SW480 (cell line): ENCODE measurements at regions not wholly inside any gene's neighbourhood (a gene's known extent, or its start where the extent isn't known, plus 50 kb on each side); places are given as distances from the start of the nearest gene placed in this dataset.

Source experiments
- DNase-seq: peaks from one replicate; pipeline ENCODE4 v3.0.0-alpha.2; 2016; ENCODE audit warnings: low spot score

DNA sequence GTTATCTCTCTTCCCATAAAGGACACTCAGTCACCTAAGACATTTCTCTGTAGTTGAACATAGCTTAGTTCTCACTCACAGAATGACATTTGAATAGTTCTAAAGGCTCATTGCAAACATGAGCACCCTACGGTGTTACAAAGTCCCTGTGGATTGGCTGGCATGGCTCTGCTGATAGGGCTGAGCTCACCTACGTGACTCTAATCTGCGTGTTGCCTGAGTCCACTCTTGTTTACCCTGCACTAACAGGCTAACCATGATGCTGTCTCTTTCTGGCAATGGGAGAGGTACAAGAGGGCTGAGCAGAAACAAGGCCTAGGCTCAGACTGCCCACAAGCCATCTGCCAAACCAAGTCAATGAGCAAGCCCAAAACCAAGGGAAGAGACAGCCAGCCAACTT lies 103.6 kb downstream of the PALM2AKAP2 start:
- no peak for DNase-seq

DNA sequence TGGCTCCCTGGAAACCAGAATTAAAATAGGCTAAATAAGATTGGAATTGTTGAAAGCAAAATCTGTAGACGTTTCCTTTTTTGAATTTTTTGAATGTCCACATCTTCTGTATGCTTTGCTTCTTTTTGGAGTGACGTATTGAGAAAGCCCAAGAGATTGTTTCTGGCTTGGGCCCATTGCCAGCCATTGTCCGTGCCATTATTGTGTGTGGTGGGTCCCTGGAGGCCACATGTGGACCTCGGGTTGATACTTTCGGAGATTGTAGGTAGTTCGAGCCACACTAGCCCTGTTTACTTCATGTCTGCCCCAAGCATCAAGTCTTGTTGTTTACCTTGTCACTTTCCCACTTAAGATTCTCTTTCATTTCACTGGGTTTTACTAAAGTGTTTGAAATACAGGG lies 106.0 kb downstream of the PALM2AKAP2 start:
- no peak for DNase-seq

DNA sequence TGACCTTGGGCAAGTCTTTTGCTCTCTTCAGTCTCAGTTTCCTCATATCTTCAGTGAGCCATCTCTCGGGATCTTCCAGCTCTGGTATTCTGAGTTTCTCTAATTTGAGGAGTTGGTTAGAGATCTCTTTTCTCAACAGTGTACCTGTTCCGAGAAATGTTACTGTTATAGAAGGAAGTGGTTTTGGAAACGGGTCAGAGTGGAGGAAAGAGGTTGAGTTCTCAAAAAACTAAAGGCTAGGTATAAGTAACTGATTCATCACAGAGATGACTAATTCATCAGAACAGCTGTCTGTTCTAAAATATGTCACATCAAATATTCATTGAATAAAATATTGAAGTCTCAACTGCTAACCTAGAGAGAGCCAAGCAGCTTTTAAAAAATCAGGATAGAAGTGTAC lies 106.6 kb downstream of the PALM2AKAP2 start:
- DNase-seq = no peak

DNA sequence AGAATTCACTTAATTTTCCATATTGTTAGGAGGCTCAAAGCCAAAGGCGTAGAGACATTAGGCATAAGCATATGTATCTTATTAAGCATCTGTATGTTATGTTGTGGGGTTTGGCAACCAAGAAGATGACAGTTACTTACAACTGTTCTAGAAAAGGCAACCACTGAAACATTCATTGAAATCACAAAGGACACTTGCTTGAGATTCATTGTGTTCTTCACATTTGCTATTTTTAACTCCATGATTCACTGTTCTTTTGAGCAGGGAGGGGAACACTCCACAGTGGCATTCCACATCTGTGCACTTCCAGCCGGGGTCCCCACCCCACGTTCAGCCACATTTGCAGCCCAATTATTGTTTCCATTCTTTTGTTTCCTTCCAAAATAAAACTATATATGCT lies 107.1 kb downstream of the PALM2AKAP2 start:
- no peak for DNase-seq

DNA sequence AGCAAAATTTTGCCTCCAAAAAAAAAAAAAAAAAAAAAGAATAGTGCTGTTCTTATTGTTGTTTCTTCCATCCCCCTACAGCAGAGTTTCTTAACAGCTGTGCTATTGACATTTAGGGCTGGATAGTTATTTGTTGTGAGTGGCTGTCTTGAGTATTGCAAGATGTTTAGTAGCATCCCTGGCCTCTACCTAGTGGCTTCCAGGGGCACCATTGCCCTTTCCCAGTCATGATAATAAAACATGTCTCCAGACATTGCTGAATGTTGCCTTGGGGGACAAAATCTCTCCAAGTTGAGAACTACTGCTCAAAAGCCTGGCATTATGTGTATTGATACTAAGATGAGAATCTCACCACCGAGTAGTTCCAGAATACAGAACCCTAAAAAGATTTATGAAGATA lies 108.7 kb downstream of the PALM2AKAP2 start:
- DNase-seq = no peak

DNA sequence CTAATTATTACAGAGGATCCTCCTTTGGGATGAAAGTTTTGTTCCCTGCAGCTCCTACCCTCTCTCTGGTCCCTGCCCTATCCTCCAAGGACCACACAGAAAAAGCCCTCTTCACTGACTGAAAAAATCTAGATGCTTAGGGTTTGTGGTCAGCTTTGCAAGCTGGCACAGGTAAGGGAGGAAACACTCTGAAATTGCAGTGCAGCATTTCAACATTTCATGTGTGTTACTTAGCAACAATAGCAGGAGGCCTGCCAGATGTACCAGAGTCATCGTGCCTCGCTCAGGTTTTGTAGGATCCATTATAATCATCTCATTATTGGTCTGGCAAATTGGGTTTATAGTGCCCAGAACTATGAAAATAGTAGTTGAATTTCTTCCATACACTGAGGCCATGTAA lies 109.5 kb downstream of the PALM2AKAP2 start:
- no peak for DNase-seq

DNA sequence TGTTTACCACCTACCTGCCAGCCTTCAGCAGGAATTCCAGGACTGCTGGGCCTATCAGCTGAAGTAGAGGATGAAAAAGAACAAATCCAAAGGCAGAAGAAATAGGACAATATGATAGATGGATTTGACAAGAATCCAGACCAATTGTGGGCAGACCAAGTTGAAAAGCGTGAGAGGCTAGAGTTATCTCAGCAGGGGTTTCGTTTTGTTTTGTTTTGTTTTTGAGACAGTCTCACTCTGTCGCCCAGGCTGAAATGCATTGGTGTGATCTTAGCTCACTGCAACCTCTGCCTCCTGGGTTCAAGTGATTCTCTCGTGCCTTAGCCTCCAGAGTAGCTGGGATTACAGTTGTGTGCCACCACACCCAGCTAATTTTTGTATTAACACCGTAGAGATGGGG lies 113.2 kb downstream of the PALM2AKAP2 start:
- DNase-seq = no peak

DNA sequence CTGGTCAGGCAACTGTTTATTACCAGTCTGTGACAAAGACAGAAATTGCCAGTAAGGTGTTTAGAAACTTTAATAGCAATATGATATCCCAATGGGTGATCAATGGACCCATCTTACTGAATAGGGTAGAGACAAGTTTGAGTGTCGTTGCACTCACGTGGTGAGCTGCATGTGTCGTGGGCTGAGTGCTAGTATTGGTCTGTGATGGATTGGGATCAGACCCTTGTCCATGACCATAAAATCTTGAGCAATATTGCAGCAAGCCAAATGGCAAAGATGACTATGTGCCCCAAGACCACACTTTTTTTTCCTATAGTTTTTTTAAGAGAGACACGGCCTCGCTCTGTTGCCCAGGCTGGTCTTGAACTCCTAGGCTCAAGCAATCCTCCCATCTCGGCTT lies 114.5 kb downstream of the PALM2AKAP2 start:
- DNase-seq = no peak

DNA sequence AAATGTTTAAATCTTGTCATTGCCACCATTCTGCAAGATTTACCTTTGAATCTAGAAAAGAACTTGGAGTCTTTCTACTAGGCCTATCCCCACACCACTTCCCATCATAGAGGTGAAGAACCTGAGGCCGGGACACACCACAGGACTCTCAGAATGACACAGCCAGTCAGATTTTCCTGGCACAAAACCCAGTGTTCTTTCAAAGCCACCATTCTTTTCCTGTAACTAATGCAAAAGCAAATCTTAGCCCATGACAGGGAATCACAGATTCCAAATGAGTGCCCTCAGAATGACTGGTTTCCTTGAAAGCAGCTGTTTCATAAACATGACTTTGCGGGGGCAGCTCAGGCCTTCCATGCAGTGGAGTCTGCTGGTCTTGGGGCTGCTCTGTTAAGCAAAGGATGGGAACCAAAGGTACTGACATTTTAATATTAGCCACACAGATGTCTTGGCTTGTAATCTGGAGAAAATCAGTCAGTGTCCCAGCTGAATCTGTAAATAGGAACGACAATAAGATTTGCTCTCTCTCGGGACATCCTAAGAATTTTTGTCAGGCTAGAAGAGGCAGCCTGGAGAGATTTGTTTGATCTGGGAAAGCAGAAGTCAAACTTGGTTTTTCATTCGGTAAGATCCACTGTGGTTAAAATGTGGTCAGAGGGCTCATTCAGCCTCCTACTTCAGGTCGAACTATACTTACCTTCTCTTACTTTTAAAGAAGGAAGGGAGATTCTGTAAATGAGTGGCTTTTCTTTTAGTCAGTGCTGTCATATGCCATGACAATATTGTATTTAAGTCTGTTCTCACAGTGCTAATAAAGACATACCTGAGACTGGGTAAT lies 115.1 kb downstream of the PALM2AKAP2 start:
- no peak for DNase-seq

DNA sequence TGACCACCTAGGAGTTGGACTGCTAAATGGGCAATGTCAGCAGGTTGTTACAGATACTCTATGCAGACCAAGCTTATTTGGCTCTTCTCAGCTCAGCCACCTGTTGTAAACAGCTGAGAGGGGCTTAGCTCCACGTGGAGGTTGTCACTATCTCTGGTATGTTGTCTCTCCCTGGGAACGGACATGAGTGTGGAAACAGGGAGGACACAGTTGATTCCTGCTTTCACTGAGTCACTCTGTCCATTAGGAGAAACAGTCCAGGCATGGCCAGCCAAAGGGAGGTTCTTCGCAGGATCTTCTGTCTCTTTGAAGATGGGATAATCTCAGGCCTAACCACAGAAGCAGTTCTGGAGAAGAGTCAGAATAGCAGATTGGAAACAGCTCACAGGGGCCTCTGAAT lies 121.2 kb downstream of the PALM2AKAP2 start:
- no peak for DNase-seq

DNA sequence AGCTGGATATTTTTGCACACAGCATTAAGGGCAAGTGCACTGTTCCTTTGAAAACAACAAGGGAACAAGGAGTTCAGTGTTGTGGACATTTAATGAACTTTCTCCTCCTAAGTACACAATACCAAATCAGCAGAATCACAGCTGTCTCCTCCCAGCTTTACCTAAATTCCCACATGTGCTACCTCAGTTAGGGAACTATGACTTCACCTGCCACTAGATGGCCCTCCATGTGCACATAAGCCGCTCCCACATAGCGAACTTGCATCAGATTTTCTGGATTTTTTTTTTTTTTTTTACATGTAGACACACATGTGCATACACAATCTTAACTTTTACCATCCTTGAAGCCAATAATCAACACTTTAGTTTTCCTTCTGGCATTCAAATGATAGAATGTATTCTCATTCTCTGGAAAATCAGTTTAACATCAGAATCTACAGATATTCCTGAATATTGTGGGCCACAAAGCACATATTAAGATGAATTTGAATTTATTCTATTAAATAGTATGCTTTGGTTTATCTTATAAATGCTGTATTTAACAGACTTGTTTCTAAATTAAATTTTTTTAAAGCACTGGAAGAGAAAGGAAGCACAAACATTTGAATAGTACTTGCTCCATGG lies 123.6 kb downstream of the PALM2AKAP2 start:
- peak; percentile 82 for DNase-seq

DNA sequence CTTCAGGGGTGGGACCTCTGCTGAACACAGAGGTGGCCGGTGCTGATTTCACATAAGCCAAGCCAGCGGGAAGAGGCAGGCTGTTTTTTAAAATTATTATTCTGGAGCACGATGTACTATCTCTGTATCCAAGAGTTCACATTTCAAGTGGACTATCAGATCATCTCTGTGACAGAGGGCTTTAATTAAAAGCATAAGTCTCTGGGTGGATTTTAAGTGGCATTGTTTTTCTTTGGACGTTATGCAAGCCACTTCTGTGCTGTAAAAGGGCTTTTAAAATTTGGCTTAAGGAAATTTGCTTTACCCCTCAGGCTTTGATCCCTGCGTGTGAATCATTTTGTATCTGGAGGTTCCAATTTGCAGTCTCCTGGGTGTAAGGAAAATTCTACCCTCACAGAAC lies 124.7 kb downstream of the PALM2AKAP2 start:
- no peak for DNase-seq

DNA sequence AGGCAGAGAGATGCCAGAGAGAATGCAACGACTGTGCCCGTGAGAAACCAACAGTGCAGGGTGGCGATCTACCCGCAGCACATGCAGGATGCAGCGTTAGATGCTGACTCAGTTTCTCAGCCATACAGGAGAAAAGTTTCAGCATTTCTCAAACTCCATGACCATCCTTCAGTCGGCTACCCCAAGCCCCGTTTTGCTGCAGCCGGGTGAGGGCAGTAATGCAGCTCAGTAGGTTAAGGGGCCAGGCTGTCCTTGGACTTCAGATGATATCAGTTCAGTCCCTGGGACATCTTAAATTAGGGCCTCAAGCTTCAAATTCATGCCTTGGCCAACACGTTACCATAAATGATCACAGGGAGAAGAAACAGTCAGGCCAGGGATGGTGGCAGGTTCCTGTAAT lies 125.5 kb downstream of the PALM2AKAP2 start:
- DNase-seq = no peak

DNA sequence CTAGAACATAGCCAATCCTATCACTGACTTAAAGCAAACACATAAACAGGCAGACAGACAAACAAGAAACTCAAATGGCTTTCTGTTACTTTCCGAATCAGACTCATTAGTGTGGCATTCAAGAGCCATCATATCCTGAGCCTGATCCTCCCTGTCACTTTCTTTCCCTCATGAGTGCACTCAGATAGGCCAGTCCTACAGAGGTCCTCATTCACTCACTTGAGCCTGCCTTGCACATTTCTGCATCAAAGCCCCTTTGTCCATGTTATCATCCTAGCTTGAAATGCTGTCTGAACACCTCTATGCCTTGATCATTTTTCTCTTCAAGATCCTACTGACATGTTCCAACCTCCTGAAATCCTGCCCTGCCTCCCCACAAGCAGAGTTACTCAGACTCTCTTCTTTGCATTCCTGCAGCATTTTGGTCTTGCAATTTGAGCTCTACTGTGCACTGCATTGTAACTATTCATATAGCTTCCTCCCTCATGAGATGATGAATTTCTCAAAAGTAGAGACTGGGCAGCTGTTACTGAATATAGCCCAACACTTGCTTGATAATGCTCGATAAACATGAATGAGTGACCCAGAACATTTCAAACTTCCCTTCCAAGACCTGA lies 126.9 kb downstream of the PALM2AKAP2 start:
- DNase-seq = no peak

DNA sequence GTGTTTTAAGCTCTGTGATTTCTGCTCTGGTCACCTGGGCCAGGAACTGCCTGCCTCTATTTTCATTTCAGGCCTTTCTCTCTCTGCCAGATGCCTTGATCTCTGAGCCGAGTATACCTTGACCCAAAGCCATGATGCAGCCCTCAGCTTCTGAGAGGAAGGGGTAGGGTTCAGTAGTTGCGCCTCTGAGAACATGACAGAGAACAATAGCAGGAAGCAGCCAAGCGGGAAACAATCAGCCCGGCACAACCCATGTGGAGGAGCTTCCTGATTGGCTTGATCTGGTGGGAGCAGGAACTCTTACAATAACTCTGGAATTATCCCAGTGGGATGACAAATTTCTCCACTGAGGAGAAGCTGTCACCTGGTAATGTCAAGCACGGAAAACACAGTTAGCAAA lies 127.4 kb downstream of the PALM2AKAP2 start:
- no peak for DNase-seq

DNA sequence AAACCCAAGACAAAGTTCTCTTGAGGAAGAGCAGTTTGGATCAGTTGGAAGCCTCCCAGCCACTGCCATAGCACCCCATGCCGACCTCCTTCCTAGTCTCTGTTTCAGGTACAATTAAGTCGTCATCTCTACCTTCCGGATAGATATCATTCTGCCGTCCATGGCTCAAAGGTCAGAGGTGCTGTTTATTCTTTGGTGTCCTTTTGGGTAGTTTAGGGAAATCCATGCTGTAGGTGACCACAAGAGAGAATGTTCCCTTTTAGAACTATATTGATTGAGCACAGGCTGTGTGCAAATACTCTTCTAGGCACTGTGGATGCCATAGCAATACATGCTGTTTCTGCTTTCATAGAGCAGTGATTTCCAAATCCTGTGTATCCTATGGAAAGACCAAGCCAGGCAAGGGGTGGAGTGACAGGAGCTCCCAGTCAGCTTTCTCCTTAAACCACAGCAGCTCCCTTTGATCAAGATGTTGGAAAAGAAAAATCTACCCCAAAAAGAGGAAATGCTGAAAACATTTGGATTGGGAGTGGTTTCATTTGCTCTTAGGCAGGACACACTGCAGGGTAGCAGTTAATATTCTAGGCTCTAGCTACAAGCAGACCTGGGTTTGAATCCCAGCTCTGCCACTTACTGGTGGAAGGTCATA lies 127.9 kb downstream of the PALM2AKAP2 start:
- DNase-seq = no peak

DNA sequence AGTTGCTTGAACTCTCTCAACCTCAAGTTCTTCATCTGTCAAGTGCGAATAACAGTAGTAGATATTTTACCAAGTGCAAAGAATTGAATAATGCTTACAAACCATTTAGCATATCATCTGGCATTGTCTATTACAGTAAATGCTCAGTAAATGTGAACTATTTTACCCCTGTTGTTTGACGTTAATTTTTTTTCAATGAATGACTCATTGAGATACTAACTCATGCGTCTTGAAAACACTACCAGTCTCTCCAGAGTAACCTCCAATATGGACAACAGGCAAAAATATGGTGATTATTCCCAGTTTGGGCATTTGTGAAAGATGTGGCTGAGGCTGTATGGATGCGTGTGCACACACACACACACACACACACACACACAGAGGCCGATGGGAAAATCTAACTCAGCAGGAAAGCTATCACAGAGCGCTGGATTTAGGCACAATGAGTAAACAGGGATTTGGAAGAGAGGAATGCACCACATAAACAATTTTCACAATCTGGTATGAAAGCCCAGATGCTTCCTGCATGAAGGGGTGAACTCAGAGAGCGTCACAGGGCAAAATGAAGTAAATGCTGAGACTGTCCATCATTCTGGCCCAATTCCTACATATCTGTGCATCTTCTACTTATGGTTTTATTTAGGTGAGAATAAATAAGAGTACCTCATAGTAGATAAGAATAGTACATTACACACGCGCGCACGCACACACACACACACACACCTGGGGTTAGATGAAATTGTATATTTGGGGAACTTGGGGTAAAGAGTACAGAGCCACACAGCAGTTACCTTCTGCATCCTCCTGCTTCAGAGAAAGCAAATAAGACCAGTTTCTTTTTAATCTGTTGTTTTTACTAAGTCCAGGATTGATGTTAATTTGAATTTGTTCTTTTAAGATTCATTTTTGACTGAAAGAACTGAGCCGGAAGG lies 128.7 kb downstream of the PALM2AKAP2 start:
- no peak for DNase-seq

DNA sequence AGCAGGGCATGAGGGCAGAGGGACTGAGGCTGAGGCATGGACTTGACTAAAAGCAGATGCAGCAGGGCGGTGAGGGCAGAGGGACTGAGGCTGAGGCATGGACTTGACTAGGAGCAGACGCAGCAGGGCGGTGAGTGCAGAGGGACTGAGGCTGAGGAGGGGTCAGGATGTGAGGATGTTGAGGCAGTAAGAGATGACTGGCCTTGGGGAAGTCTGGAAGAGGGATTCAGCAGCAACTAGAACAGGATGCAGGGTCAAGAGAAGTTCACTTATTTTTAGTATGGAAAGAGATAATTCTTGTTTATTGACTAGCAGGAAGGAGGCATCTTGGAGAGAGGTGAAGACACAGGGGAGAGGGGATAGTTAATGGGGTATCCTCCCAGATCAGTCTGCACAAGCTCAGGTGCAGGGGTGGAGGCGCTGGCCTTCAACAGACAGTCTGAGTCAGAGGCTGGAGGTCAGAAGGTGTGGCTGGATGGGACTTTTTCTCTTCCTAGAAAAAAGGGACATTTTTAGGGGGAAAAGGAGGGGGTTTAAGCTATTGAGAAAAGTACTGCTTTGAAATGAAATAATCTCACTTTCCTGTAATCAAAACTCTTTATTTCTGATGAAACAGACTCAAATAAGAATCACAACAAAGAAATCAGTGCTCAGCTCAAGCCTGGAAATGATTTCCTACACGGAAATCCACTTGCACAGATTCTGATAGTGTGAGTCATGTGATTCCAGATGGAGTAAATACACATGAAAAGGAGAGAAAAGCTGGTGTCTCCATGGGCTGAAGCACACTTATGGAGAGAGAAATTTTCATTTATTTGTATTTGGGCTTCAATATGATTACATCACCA lies 130.9 kb downstream of the PALM2AKAP2 start:
- DNase-seq = peak; percentile 30

DNA sequence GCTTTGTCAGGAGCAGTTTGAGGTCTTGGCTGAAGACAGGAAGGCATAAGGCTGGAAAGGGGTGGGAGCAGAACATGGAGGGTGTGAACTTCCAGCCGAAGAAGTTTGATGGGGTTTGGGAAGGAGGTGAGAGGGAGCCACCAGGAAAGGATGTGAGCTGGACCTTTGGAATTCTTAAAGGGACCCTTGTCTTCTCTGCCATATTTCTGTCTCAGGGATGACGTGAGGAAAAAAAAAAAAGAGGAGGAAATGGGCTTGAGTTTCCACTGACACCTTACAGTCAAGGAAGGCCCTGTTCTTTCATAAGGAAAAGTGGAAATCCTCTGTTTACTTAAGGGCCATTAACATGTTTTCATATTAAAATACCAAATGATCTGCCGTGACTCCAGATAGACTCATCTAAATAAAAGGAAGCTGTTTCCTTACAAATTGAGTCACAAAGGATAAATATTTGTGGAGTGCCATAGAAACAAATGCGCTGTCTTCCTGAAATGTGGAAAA lies 132.1 kb downstream of the PALM2AKAP2 start:
- DNase-seq = no peak

DNA sequence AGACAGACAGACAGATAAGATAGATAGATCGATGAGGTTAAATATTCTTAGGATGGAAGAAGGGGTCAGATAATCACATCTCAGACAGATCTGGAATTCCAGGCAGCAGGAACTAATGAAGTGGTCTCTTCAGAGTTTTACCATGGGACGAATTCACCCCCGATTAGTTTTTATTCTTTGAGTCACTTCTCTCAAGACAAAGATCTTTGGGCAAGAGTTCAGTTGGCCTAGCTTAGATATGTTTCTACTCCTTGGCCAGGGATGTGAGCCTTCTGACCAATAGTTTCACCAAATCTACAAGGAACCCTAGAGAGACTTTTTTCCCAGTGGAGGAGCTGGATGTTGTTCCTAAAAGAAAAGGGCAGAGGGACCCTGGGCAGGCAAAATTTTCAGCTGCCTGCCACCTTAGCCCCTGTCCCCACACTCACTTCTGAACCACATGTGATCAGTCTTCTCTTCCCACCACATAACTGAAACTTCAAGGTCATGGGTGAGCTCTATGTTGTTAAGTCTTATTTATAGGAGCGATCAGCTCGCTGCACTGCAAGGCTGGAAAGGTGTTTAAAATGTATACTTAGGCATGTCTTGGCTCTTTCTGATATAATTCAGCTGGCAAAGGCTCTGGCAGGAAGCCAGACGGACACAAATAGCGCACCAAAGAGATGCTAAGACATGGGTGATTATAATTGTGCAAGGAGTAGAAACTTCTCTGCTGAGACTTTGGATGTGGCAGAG lies 132.9 kb downstream of the PALM2AKAP2 start:
- no peak for DNase-seq
